HCT116 (cell line): ENCODE measurements at regions not wholly inside any gene's neighbourhood (a gene's known extent, or its start where the extent isn't known, plus 50 kb on each side); places are given as distances from the start of the nearest gene placed in this dataset.

Experiments used
- CTCF ChIP-seq, 3 experiments: fragments of 200-600 bp in 1 of 3; sonication (generic) in 1 of 3; IDR thresholded peaks in 2 of 3; conservative IDR thresholded peaks in 1 of 3; 2 replicates each; pipeline ENCODE4 v1.5.1; 2012 to 2017; ENCODE audit warnings: low read depth in 2 of 3, low read length in 2 of 3, antibody characterized with exemption in 1 of 3, borderline replicate concordance in 1 of 3, control low read depth in 1 of 3, mild to moderate bottlenecking in 1 of 3, mixed read lengths in 1 of 3, mixed run types in 1 of 3, moderate library complexity in 1 of 3; ENCODE audit not compliant: insufficient read depth in 1 of 3
- ELF1 ChIP-seq: IDR thresholded peaks from 2 replicates; pipeline ENCODE4 v1.6.1; 2012; ENCODE audit warnings: low read depth, borderline replicate concordance
- EZH2 ChIP-seq: fragments of 200-600 bp; sonication (generic); IDR thresholded peaks from 2 replicates; pipeline ENCODE4 v1.6.1; 2017; ENCODE audit warnings: antibody characterized with exemption, mixed run types
- FOSL1 ChIP-seq: IDR thresholded peaks from 2 replicates; pipeline ENCODE4 v1.6.1; 2012; ENCODE audit warnings: low read depth
- MAX ChIP-seq: IDR thresholded peaks from 2 replicates; pipeline ENCODE4 v1.6.1; 2012
- POLR2A ChIP-seq: IDR thresholded peaks from 2 replicates; pipeline ENCODE4 v1.7.0; 2011; ENCODE audit warnings: borderline replicate concordance; ENCODE audit not compliant: insufficient read depth, insufficient read length; ENCODE audit errors: extremely low read depth
- ZNF274 ChIP-seq: fragments of 200-500 bp; sonication (Bioruptor generic); IDR thresholded peaks from 2 replicates; pipeline ENCODE4 v1.6.1; 2014; ENCODE audit warnings: mild to moderate bottlenecking, low read depth, low read length, inconsistent platforms
- TF ChIP-seq, protein P1 (sequence below): IDR thresholded peaks from 2 replicates; pipeline ENCODE4 v1.6.1; 2012; ENCODE audit warnings: low read depth
- TF ChIP-seq, protein P2 (sequence below): IDR thresholded peaks from 2 replicates; pipeline ENCODE4 v1.6.1; 2012
- TF ChIP-seq, protein P3 (sequence below): IDR thresholded peaks from 2 replicates; pipeline ENCODE4 v1.6.1; 2011; ENCODE audit warnings: mild to moderate bottlenecking, low read length, moderate library complexity; ENCODE audit not compliant: insufficient replicate concordance; ENCODE audit errors: extremely low read depth

DNA sequence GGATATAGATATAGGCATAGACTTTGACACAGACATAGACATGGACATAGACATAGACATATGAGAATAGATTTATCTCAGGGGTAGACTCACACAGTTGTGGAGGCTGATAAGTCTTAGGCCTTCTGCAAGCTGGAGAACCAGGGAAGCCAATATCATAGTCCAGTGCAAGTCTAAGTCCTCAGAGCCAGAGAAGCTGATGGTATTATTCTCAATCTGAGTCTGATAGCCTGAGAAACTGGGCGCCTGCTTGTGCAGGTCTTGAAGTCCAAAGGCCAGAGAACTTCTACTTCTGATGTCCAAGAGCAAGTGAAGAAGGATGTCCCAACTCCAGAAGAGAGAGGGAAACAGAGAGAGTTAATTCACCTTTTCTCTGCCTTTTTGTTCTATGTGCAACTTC, 476.5 kb downstream of the SLC6A15 start:
- TF ChIP-seq, protein P1, sequence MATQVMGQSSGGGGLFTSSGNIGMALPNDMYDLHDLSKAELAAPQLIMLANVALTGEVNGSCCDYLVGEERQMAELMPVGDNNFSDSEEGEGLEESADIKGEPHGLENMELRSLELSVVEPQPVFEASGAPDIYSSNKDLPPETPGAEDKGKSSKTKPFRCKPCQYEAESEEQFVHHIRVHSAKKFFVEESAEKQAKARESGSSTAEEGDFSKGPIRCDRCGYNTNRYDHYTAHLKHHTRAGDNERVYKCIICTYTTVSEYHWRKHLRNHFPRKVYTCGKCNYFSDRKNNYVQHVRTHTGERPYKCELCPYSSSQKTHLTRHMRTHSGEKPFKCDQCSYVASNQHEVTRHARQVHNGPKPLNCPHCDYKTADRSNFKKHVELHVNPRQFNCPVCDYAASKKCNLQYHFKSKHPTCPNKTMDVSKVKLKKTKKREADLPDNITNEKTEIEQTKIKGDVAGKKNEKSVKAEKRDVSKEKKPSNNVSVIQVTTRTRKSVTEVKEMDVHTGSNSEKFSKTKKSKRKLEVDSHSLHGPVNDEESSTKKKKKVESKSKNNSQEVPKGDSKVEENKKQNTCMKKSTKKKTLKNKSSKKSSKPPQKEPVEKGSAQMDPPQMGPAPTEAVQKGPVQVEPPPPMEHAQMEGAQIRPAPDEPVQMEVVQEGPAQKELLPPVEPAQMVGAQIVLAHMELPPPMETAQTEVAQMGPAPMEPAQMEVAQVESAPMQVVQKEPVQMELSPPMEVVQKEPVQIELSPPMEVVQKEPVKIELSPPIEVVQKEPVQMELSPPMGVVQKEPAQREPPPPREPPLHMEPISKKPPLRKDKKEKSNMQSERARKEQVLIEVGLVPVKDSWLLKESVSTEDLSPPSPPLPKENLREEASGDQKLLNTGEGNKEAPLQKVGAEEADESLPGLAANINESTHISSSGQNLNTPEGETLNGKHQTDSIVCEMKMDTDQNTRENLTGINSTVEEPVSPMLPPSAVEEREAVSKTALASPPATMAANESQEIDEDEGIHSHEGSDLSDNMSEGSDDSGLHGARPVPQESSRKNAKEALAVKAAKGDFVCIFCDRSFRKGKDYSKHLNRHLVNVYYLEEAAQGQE, result no peak
- TF ChIP-seq CTCF (IDR thresholded peaks at IDR 0.05 in 2 of 3, conservative IDR thresholded peaks at IDR 0.05 in 1 of 3; ENCODE audit: borderline replicate concordance in 1 of 3, insufficient read depth in 1 of 3, low read depth in 2 of 3, low read length in 2 of 3) (no peak), MAX (no peak), ELF1 (no peak), POLR2A (no peak), EZH2 (no peak), FOSL1 (no peak), ZNF274 (no peak)
- TF ChIP-seq, protein P2, sequence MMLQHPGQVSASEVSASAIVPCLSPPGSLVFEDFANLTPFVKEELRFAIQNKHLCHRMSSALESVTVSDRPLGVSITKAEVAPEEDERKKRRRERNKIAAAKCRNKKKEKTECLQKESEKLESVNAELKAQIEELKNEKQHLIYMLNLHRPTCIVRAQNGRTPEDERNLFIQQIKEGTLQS, result no peak
- TF ChIP-seq, protein P3, sequence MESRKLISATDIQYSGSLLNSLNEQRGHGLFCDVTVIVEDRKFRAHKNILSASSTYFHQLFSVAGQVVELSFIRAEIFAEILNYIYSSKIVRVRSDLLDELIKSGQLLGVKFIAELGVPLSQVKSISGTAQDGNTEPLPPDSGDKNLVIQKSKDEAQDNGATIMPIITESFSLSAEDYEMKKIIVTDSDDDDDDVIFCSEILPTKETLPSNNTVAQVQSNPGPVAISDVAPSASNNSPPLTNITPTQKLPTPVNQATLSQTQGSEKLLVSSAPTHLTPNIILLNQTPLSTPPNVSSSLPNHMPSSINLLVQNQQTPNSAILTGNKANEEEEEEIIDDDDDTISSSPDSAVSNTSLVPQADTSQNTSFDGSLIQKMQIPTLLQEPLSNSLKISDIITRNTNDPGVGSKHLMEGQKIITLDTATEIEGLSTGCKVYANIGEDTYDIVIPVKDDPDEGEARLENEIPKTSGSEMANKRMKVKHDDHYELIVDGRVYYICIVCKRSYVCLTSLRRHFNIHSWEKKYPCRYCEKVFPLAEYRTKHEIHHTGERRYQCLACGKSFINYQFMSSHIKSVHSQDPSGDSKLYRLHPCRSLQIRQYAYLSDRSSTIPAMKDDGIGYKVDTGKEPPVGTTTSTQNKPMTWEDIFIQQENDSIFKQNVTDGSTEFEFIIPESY, result no peak
